ENCODE measurements at regions not wholly inside any gene's neighbourhood (a gene's known extent, or its start where the extent isn't known, plus 50 kb on each side); places are given as distances from the start of the nearest gene placed in this dataset.

DNA sequence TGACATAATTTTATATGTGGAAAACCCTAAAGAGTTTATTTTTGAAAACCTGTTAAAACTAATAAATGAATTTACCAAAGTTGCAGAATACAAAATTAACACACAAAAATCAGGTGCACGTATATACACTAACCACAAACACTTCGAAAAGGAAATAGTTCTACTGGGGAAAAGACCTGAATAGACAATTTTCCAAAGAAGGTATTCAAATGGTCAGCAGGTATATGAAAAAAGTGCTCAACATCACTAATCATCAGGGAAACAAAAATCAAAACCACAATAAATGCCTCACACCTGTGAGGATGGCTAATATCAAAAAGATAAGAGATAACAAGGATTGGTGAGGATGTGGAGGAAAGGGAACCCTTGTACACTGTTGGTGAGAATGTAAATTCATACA is 110.6 kb downstream of the PXDC1 start:
- DNase-seq = no peak

GRCh38 chr6:3638662-3639061 is 112.9 kb downstream of the PXDC1 start:
- DNase-seq = no peak

DNA sequence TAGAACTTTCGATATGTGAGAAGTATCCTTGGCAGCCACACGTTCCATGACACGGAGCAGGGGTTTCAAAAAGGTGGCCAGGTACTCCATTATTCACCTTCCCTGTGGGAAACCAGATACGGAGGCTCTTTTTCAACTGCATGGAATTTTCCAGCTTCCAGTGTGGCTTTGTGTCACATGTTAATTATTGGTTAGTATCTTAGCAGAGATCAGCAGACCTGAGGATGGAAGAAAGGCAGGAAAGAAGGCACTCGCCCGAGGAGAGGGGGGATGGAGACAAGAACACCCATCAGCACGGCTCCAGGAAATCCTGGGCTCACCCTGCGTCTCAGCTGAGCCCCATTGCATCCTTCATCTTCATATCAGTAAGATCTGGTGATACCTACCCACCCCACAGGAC is 115.5 kb downstream of the PXDC1 start:
- no peak for DNase-seq

GRCh38 chr6:3635482-3635881 is 116.0 kb downstream of the PXDC1 start:
- DNase-seq = no peak

DNA sequence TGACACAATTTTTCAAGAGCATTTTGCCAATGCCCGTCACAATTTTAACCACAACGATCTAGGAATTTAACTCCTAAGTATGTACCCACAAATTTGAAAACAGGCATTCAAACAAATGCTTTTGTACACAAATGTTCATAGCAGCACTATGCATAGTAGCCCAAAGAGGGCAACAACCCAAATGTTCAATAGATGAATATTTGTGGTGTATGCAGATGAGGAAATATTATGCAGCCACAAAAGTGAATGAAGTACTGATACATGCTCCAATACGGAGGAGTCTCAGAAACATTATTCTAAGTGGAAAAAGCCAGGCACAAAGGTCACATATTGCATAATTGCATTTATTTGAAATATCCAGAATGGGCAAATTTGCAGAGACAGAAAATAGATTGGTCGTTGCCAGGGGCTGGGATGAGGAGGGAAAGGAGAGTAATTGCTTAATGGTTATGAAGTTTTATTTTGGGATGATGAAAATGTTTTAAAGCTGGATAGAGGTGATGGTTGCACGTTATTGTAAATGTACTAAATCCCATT is 117.2 kb downstream of the PXDC1 start:
- DNase-seq = no peak

DNA sequence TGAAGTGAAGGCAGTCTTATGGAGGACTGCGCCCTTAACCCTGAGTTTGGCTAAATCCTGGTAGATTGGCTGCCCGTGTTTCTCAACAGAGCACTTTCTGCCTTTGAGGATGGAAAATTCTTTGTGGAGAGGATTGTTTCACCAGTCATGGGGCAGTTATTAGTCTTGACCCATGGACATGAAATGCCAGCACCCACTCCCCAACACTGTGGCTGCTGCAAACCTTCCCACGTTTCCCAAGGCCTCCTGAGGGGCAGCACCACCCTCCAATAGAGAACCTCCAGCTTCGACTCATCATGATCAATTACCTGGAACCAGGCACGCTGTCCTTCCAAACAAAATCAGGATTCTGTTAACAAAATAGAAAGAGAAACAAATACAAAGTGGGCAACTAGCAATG is 117.8 kb downstream of the PXDC1 start:
- DNase-seq = no peak

DNA sequence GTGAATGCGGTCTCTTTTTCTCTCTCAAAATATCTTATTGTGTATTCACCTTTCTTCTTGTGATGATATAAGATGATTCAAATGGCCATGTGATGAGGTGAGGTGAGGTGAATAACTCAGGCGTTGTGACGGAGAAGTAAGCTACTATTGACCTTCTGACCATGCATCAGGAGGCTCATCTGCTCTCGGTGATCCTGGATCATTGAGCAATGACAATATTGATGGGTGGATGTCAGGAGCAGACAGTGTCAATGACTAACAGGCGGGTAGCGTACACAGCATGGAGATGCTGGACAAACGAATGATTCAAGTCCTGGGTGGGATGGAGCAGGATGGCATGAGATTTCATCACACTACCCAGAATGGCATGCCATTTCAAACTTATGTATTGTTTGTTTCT is 119.6 kb downstream of the PXDC1 start:
- DNase-seq = no peak

- no peak for DNase-seq
Measured at GRCh38 chr6:3631186-3631585, 120.3 kb downstream of the PXDC1 start.

- DNase-seq = no peak
Measured at GRCh38 chr6:3630258-3630835, 121.2 kb downstream of the PXDC1 start.

- DNase-seq = no peak
Measured at GRCh38 chr6:3627956-3628835, 123.3 kb downstream of the PXDC1 start.

DNA sequence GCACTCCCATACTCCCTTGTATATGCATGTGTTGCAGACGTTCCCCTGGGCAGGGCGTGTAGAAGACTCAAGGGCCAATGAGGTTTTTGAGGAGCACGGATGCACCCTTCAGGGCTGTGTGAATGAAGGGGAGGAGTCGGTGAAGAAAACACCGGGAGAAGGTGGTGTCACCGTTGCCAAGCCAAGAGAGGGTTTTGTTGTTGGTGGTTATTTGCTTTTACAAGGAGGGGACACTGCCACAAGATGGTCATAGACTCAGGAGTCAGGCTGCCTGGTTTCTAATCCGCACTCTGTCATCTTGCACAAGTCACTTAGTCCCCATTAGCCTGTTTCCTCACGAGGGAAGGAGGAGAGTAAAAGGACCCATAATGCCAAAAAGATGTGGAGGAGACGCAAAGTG is 124.0 kb downstream of the PXDC1 start:
- DNase-seq = no peak

- no peak for DNase-seq
Measured at GRCh38 chr6:3625980-3626563, 125.4 kb downstream of the PXDC1 start.

- DNase-seq = no peak
Measured at GRCh38 chr6:3625149-3625979, 126.1 kb downstream of the PXDC1 start.

- no peak for DNase-seq
Measured at GRCh38 chr6:3624250-3625136, 127.0 kb downstream of the PXDC1 start.

GRCh38 chr6:3623451-3624249 is 127.9 kb downstream of the PXDC1 start:
- DNase-seq = no peak

- DNase-seq = no peak
Measured at GRCh38 chr6:3621411-3621810, 130.1 kb downstream of the PXDC1 start.

DNA sequence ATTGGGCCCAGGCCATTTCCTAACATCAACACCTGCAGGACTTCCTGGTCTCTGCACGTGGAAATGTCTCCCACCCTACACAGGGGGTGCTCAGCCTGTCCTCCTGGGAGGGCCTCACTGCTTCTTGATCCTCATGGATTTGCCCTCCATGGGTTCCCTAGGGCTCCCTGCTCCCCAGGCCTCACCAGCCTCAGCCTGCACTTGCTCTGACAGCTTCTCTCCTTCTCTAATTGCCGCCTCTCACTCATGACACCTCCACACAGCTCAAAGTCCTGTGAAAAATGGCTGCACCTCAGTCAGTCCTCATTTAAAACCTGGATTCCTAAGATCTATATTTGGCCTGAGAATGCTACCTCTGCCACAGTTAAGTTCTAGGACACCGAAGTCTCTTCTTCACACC is 130.6 kb downstream of the PXDC1 start:
- no peak for DNase-seq

GRCh38 chr6:3620389-3620788 is 131.1 kb downstream of the PXDC1 start:
- no peak for DNase-seq

- DNase-seq = no peak
Measured at GRCh38 chr6:3619800-3620199, 131.7 kb downstream of the PXDC1 start.

GRCh38 chr6:3619201-3619600 is 132.3 kb downstream of the PXDC1 start:
- no peak for DNase-seq

DNA sequence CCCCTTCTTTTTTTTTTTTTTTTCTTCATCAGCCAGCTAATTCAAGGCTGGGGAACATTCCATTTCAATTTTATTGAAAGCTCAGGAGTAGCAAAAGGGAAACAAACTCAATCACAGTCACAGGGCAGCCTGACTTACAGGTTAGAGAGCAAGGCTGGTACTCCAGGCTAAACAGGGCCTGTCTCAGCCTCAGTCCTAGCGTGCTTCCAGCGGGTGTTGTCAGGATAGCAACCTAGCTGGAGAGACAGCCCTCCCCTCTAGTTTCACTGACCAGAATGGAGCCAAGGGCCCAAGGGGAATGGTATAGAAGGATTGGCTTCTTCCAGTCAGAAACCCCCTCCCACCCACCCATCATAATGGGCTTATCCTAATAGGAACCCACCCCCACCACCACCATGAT is 132.9 kb downstream of the PXDC1 start:
- no peak for DNase-seq
